HG03135 (cell line): ENCODE measurements at regions not wholly inside any gene's neighbourhood (a gene's known extent, or its start where the extent isn't known, plus 50 kb on each side); places are given as distances from the start of the nearest gene placed in this dataset.
"Not testable (repeated sequence)": the region's sequence is repeated elsewhere in the genome, so short reads cannot be mapped to it uniquely, and the experiment has no call there.

Source experiments
- ATAC-seq: cut with Tn5 transposase; IDR thresholded peaks from one replicate; pipeline ENCODE4 v1.9.1; 2021; ENCODE audit warnings: mild to moderate bottlenecking, moderate library complexity; ENCODE audit not compliant: unreplicated experiment

- no peak for ATAC-seq
These were observed 565.1 kb upstream of the NDST4 start for GRCh38 chr4:115678425-115678941.

GRCh38 chr4:115675719-115676118 lies 562.3 kb upstream of the NDST4 start:
- ATAC-seq = no peak

- no peak for ATAC-seq
These were observed 561.1 kb upstream of the NDST4 start for GRCh38 chr4:115674485-115674884.

GRCh38 chr4:115671581-115671980 lies 558.2 kb upstream of the NDST4 start:
- no peak for ATAC-seq

- ATAC-seq = no peak
These were observed 557.5 kb upstream of the NDST4 start for GRCh38 chr4:115670930-115671329.

GRCh38 chr4:115668396-115668795 lies 555.0 kb upstream of the NDST4 start:
- ATAC-seq = no peak

- no peak for ATAC-seq
These were observed 550.9 kb upstream of the NDST4 start for GRCh38 chr4:115664285-115664684.

- ATAC-seq = no peak
These were observed 547.0 kb upstream of the NDST4 start for GRCh38 chr4:115660465-115660864.

- ATAC-seq = no peak
These were observed 544.7 kb upstream of the NDST4 start for GRCh38 chr4:115657991-115658650.

- no peak for ATAC-seq
These were observed 542.2 kb upstream of the NDST4 start for GRCh38 chr4:115655626-115656025.

GRCh38 chr4:115648786-115649185 lies 535.4 kb upstream of the NDST4 start:
- no peak for ATAC-seq

GRCh38 chr4:115629270-115629669 lies 515.9 kb upstream of the NDST4 start:
- ATAC-seq = no peak

GRCh38 chr4:115609631-115610030 lies 496.2 kb upstream of the NDST4 start:
- ATAC-seq = no peak

- no peak for ATAC-seq
These were observed 493.9 kb upstream of the NDST4 start for GRCh38 chr4:115607311-115607710.

- ATAC-seq = no peak
These were observed 483.0 kb upstream of the NDST4 start for GRCh38 chr4:115596265-115597001.

- no peak for ATAC-seq
These were observed 467.5 kb upstream of the NDST4 start for GRCh38 chr4:115580901-115581300.

- no peak for ATAC-seq
These were observed 462.4 kb upstream of the NDST4 start for GRCh38 chr4:115575851-115576250.

- ATAC-seq = no peak
These were observed 449.1 kb upstream of the NDST4 start for GRCh38 chr4:115562506-115562905.

GRCh38 chr4:115548123-115548522 lies 434.7 kb upstream of the NDST4 start:
- ATAC-seq = no peak

GRCh38 chr4:115537387-115537786 lies 424.0 kb upstream of the NDST4 start:
- ATAC-seq = no peak

GRCh38 chr4:115529126-115529525 lies 415.7 kb upstream of the NDST4 start:
- no peak for ATAC-seq

GRCh38 chr4:115519476-115519875 lies 406.1 kb upstream of the NDST4 start:
- ATAC-seq = not testable (repeated sequence)
